ENCODE measurements at regions not wholly inside any gene's neighbourhood (a gene's known extent, or its start where the extent isn't known, plus 50 kb on each side); places are given as distances from the start of the nearest gene placed in this dataset.

DNA sequence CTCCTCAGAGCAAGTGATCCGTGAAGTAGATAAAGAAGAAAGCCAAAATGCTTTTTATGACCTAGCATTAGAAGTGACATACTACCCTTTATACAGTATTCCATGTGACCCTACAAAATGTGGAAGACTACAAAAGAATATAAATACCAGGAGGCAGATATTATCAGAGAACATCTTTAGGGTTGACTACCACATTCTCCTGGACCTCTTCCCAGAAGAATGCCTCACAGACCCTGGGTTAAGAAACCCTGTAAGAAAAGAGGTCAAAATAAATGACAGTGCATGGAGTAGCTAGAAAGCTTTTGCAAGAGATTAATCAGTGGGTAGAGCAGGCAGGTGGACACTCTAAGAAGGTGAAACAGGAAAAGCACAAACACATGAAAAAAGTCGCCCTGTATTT is 69.2 kb downstream of the FANCF start:
- peaks cover 0 to 4% (median 0%) of the 10 kb centered on the region in 4 donors for H3K4me1 ChIP-seq
- no peak overlapping the region for H3K27ac ChIP-seq
- WGBS, 2 donors, result 88 to 89% methylated on average over 2 of the region's 2 CpGs
- H3K36me3 ChIP-seq, result no peaks in the 10 kb centered on the region
- H3K27me3 ChIP-seq, result no peaks in the 10 kb centered on the region
- no peak for DNase-seq (ENCODE audit: low spot score in 2 of 2)
- no peak for TF ChIP-seq EP300 (IDR thresholded peaks at IDR 0.05)
- TF ChIP-seq, protein P1, sequence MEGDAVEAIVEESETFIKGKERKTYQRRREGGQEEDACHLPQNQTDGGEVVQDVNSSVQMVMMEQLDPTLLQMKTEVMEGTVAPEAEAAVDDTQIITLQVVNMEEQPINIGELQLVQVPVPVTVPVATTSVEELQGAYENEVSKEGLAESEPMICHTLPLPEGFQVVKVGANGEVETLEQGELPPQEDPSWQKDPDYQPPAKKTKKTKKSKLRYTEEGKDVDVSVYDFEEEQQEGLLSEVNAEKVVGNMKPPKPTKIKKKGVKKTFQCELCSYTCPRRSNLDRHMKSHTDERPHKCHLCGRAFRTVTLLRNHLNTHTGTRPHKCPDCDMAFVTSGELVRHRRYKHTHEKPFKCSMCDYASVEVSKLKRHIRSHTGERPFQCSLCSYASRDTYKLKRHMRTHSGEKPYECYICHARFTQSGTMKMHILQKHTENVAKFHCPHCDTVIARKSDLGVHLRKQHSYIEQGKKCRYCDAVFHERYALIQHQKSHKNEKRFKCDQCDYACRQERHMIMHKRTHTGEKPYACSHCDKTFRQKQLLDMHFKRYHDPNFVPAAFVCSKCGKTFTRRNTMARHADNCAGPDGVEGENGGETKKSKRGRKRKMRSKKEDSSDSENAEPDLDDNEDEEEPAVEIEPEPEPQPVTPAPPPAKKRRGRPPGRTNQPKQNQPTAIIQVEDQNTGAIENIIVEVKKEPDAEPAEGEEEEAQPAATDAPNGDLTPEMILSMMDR (IDR thresholded peaks at IDR 0.05), result no peak
- TF ChIP-seq POLR2A (IDR thresholded peaks at IDR 0.05), result no peak
- H3K9me3 ChIP-seq, result no peaks in the 10 kb centered on the region
- H3K4me3 ChIP-seq, result no peak overlapping the region

DNA sequence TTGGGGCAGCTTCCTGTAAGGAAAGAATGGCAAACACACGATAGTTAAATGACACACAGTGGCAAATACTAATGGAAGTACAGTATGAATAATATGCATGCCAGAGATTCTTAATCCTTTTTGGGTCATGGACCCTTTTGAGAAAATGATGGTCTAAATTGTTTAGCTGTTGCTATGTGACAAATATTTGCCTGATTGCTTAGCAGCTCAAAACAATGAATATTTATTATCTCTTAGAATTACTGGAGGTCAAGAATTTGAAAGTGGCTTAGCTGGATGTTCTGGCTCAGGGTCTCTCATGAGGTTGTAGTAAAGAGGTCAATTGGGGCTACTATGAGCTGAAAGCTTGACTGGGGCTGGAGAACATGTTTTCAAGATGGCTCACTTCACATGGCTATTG is 69.7 kb downstream of the FANCF start:
- peaks cover 0 to 4% (median 0%) of the 10 kb centered on the region in 4 donors for H3K4me1 ChIP-seq
- no peaks in the 10 kb centered on the region for H3K27me3 ChIP-seq
- 38% methylated on average over 1 of the region's 1 CpG for WGBS, 2 donors
- H3K36me3 ChIP-seq, result no peaks in the 10 kb centered on the region
- no peaks in the 10 kb centered on the region for H3K9me3 ChIP-seq
- TF ChIP-seq, protein P1 (IDR thresholded peaks at IDR 0.05), result no peak
- no peak for TF ChIP-seq POLR2A (IDR thresholded peaks at IDR 0.05)
- no peak for TF ChIP-seq EP300 (IDR thresholded peaks at IDR 0.05)
- no peak overlapping the region for H3K4me3 ChIP-seq
- no peak overlapping the region for H3K27ac ChIP-seq
- no peak for DNase-seq (ENCODE audit: low spot score in 2 of 2)

DNA sequence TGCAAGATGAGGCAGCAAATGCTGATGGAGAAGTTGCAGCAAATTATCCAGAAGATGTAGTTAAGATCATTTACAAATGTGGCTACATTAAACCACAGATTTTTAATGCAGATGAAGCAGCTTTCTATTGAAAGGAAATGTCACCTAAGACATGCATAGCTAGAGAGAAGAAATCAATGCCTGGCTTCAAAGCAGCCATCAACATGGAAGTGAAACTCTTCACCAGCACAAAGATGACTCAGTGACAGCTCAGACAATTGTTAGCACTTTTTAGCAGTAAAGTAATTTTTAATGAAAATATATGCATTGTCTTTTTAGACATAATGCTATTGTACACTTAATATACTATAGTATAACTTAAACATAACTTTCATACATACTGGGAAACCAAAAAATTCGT is 71.4 kb downstream of the FANCF start:
- no peak for DNase-seq (ENCODE audit: low spot score in 2 of 2)
- Histone ChIP-seq H3K27me3 (no peaks in the 10 kb centered on the region), H3K36me3 (no peaks in the 10 kb centered on the region), H3K9me3 (no peaks in the 10 kb centered on the region), H3K4me3 (no peak overlapping the region), H3K27ac (no peak overlapping the region), H3K4me1 (peaks cover 0 to under 1% (median 0%) of the 10 kb centered on the region in 4 donors)
- TF ChIP-seq EP300 (IDR thresholded peaks at IDR 0.05) (no peak), POLR2A (IDR thresholded peaks at IDR 0.05) (no peak)
- TF ChIP-seq, protein P1 (IDR thresholded peaks at IDR 0.05), result no peak
- 58 to 65% methylated on average over 1 of the region's 1 CpG for WGBS, 2 donors

DNA sequence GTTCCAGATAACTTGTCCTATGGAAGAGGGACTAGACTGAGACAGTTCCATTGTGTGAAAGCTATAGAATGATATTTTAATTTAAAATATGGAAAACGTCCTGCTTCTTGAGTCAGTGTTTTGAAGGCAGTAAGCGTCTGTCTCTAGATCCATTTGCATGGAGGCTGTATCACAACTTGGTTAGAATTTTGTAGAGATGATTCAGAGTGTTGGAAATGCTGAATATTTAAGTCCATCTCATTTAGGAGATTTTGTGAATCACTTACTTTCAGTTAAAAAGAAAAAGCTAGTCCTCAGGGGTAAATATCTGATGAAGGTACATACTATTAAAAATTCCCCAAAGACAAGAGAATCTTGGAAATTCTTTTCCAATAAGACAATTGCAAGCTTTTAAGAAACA is 72.7 kb downstream of the FANCF start:
- Histone ChIP-seq H3K36me3 (no peaks in the 10 kb centered on the region), H3K27me3 (no peaks in the 10 kb centered on the region), H3K9me3 (no peaks in the 10 kb centered on the region), H3K27ac (no peak overlapping the region), H3K4me1 (no peaks in the 10 kb centered on the region), H3K4me3 (no peak overlapping the region)
- DNase-seq (ENCODE audit: low spot score in 2 of 2), result no peak
- TF ChIP-seq POLR2A (IDR thresholded peaks at IDR 0.05), result no peak
- no peak for TF ChIP-seq EP300 (IDR thresholded peaks at IDR 0.05)
- TF ChIP-seq, protein P1 (IDR thresholded peaks at IDR 0.05), result no peak
- 83 to 85% methylated on average over 2 of the region's 2 CpGs for WGBS, 2 donors

DNA sequence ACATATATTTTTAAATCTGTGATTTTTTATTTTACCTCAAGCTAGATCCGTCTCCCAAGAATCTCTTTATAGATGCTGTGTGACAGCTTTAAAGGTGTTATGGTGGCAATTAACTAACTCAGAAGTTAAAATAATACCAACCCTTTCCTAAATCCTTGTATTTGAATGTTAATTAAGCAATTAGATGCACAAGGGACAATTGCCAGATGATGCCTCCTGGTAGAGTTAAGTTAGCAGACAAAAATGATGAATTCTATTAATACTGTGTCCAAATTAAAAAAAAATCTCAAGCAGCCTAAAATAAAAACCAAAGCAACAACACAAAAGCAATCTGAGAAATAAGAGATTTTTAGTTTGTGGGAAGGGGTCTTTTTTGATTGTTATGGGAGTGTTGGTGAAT is 78.9 kb downstream of the FANCF start:
- 74 to 87% methylated on average over 1 of the region's 1 CpG for WGBS, 2 donors
- Histone ChIP-seq H3K27ac (no peak overlapping the region), H3K27me3 (no peaks in the 10 kb centered on the region), H3K9me3 (no peaks in the 10 kb centered on the region), H3K4me1 (no peaks in the 10 kb centered on the region), H3K4me3 (no peak overlapping the region), H3K36me3 (no peaks in the 10 kb centered on the region)
- DNase-seq (ENCODE audit: low spot score in 2 of 2), result no peak
- TF ChIP-seq, protein P1 (IDR thresholded peaks at IDR 0.05), result no peak
- TF ChIP-seq POLR2A (IDR thresholded peaks at IDR 0.05), result no peak
- no peak for TF ChIP-seq EP300 (IDR thresholded peaks at IDR 0.05)
